ENCODE measurements at regions not wholly inside any gene's neighbourhood (a gene's known extent, or its start where the extent isn't known, plus 50 kb on each side); places are given as distances from the start of the nearest gene placed in this dataset.

DNA sequence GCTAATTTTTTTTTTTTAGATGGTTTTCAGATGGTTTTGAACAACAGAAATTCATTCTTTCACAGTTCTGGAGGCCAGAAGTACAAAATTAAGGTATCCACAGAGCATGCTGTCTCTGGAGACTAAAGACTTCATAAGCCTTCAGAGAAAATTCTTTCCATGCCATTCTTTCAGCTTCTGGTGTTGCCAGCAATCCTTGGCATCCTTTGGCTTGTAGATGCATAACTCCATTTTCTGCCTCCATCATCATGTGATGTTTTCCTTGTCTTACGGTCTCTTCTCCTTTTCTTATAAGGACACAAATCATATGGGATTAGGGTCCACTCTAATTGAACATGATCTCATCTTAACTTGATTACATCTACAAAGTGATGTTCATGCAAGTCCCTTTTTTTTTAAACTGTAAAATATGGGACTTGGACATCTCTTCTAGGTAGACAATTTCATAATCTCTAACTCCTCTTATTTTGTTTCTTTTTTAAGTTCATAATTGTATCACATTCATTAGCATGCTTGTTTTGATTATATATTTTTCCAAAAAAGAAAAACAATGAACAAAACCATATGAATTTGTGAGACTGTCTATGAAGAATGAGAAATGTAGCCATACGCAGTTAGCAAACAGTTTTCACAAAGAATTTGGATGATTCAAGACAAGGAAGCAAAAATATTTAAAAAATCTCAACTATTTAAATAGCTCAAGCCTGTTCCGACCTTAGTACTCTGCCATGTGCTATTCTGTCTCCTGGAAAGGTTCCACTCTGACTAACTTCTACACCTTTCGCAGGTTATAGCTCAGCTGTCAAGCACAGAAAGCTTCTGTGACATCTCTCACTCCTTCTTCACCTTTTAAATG lies 53.1 kb upstream of the GIMD1 start:
- TF ChIP-seq CTCF (conservative IDR thresholded peaks at IDR 0.05 in 1 of 2, IDR thresholded peaks at IDR 0.05 in 1 of 2; ENCODE audit: extremely low read depth in 1 of 2, insufficient read depth in 1 of 2, low read depth in 1 of 2, low read length in 2 of 2) (no peak), EZH2 (IDR thresholded peaks at IDR 0.05; ENCODE audit: borderline replicate concordance, low read length) (no peak)

All from mammary epithelial cell (primary cell).